ENCODE measurements at regions not wholly inside any gene's neighbourhood (a gene's known extent, or its start where the extent isn't known, plus 50 kb on each side); places are given as distances from the start of the nearest gene placed in this dataset.

- WGBS, 3 donors = 51 to 73% (median 61%) methylated on average over 8 of the region's 8 CpGs
- no peak for TF ChIP-seq POLR2A (IDR thresholded peaks at IDR 0.05)
- no peak for TF ChIP-seq EP300 (IDR thresholded peaks at IDR 0.05)
- TF ChIP-seq, protein P1, sequence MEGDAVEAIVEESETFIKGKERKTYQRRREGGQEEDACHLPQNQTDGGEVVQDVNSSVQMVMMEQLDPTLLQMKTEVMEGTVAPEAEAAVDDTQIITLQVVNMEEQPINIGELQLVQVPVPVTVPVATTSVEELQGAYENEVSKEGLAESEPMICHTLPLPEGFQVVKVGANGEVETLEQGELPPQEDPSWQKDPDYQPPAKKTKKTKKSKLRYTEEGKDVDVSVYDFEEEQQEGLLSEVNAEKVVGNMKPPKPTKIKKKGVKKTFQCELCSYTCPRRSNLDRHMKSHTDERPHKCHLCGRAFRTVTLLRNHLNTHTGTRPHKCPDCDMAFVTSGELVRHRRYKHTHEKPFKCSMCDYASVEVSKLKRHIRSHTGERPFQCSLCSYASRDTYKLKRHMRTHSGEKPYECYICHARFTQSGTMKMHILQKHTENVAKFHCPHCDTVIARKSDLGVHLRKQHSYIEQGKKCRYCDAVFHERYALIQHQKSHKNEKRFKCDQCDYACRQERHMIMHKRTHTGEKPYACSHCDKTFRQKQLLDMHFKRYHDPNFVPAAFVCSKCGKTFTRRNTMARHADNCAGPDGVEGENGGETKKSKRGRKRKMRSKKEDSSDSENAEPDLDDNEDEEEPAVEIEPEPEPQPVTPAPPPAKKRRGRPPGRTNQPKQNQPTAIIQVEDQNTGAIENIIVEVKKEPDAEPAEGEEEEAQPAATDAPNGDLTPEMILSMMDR (IDR thresholded peaks at IDR 0.05) = no peak
- Histone ChIP-seq H3K4me1 (ENCODE audit: insufficient read depth) (no peaks in the 10 kb centered on the region), H3K9me3 (no peaks in the 10 kb centered on the region), H3K4me3 (no peak overlapping the region), H3K27ac (no peak overlapping the region), H3K27me3 (no peaks in the 10 kb centered on the region), H3K36me3 (no peaks in the 10 kb centered on the region)
- intact Hi-C loops (cut with DNase I) = no loop called here
- no peak for DNase-seq
Observed at GRCh38 chr4:3355266-3355748, 62.5 kb downstream of the RGS12 start.

DNA sequence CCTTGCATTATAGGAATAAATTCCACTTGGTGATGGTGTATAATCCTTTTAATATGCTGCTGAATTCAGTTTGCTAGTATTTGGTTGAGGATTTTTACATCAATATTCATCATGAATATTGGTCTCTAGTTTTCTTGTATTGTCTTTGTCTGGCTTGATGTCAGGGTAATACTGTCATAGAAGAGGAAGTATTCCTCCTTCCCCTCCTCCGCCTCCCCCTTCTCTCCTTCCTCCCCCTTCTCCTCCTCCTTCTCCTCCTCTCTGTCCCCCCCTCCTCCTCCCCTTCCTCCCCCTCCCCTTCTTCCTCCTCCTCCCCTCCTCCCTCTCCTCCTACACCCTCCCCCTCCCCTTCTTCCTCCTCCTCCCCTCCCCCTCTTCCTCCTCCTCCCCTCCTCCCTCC is 65.8 kb downstream of the RGS12 start:
- no peaks in the 10 kb centered on the region for H3K9me3 ChIP-seq
- TF ChIP-seq, protein P1 (IDR thresholded peaks at IDR 0.05) = no peak
- TF ChIP-seq POLR2A (IDR thresholded peaks at IDR 0.05) (no peak), EP300 (IDR thresholded peaks at IDR 0.05) (no peak)
- WGBS, 3 donors = 88 to 100% (median 93%) methylated on average over 1 of the region's 1 CpG
- intact Hi-C loops (cut with DNase I) = no loop called here
- DNase-seq = no peak
- H3K27ac ChIP-seq = no peak overlapping the region
- H3K36me3 ChIP-seq = no peaks in the 10 kb centered on the region
- no peak overlapping the region for H3K4me3 ChIP-seq
- no peaks in the 10 kb centered on the region for H3K4me1 ChIP-seq (ENCODE audit: insufficient read depth)
- no peaks in the 10 kb centered on the region for H3K27me3 ChIP-seq

DNA sequence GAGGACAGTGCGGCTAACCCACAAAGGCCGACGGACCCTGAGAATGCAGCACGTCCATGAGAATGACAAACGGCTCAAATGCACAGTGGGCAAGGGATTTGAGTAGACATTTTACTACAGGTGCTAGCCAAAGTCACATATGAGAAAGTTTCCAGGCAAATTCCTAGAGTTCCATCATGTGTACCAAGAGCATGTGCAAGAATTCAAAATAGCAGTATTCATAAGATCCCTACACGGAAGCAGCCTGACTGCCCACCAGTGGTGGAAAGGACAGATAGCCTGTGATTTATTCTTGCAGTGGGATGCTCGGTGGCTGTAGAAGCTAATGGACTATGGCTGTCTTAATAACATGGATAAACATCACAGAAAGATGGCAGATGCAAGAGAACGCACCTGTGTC is 68.0 kb downstream of the RGS12 start:
- no peak overlapping the region for H3K27ac ChIP-seq
- no peaks in the 10 kb centered on the region for H3K36me3 ChIP-seq
- 91 to 95% (median 93%) methylated on average over 8 of the region's 8 CpGs for WGBS, 3 donors
- no peaks in the 10 kb centered on the region for H3K4me1 ChIP-seq (ENCODE audit: insufficient read depth)
- no peak overlapping the region for H3K4me3 ChIP-seq
- H3K27me3 ChIP-seq = no peaks in the 10 kb centered on the region
- DNase-seq = no peak
- intact Hi-C loops (cut with DNase I) = no loop called here
- TF ChIP-seq POLR2A (IDR thresholded peaks at IDR 0.05) (no peak), EP300 (IDR thresholded peaks at IDR 0.05) (no peak)
- TF ChIP-seq, protein P1 (IDR thresholded peaks at IDR 0.05) = no peak
- no peaks in the 10 kb centered on the region for H3K9me3 ChIP-seq

GRCh38 chr4:3361406-3361805 is 68.6 kb downstream of the RGS12 start:
- Histone ChIP-seq H3K36me3 (no peaks in the 10 kb centered on the region), H3K4me3 (no peak overlapping the region), H3K9me3 (no peaks in the 10 kb centered on the region), H3K27ac (no peak overlapping the region), H3K27me3 (no peaks in the 10 kb centered on the region), H3K4me1 (ENCODE audit: insufficient read depth) (no peaks in the 10 kb centered on the region)
- WGBS, 3 donors = 95% methylated on average over 12 of the region's 12 CpGs
- no peak for DNase-seq
- no peak for TF ChIP-seq EP300 (IDR thresholded peaks at IDR 0.05)
- TF ChIP-seq, protein P1 (IDR thresholded peaks at IDR 0.05) = no peak
- TF ChIP-seq POLR2A (IDR thresholded peaks at IDR 0.05) = no peak
- intact Hi-C loops (cut with DNase I) = no loop called here

Measured in ovary (tissue), 7 donors.